NCI-H524 (cell line): ENCODE measurements at regions not wholly inside any gene's neighbourhood (a gene's known extent, or its start where the extent isn't known, plus 50 kb on each side); places are given as distances from the start of the nearest gene placed in this dataset.
"Not testable (repeated sequence)": the region's sequence is repeated elsewhere in the genome, so short reads cannot be mapped to it uniquely, and the experiment has no call there.

Experiments used
- DNase-seq, 2 experiments: peaks; one replicate each; lab custom pipeline; 2025; lab: John Stamatoyannopoulos, UW

DNA sequence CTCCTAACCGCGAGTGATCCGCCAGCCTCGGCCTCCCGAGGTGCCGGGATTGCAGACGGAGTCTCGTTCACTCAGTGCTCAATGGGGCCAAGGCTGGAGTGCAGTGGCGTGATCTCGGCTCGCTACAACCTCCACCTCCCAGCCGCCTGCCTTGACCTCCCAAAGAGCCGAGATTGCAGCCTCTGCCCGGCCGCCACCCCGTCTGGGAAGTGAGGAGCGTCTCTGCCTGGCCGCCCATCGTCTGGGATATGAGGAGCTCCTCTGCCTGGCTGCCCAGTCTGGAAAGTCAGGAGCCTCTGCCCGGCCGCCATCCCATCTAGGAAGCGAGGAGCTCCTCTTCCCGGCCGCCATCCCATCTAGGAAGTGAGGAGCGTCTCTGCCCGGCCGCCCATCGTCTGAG, 58.8 kb upstream of the ANKRD30BL start:
- DNase-seq = not testable (repeated sequence)

DNA sequence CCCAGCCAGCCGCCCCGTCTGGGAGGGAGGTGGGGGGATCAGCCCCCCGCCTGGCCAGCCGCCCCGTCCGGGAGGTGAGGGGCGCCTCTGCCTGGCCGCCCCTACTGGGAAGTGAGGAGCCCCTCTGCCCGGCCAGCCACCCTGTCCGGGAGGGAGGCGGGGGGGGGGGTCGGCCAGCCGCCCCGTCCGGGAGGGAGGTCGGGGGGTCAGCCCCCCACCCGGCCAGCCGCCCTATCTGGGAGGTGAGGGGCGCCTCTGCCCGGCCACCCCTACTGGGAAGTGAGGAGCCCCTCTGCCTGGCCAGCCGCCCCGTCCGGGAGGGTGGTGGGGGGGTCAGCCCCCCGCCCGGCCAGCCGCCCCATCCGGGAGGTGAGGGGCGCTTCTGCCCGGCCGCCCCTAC, 60.1 kb upstream of the ANKRD30BL start:
- not testable (repeated sequence) for DNase-seq

- DNase-seq = no peak
Observed at GRCh38 chr2:132252191-132252893, 90.6 kb upstream of the ANKRD30BL start.

GRCh38 chr2:132252894-132253264, 91.1 kb upstream of the ANKRD30BL start:
- DNase-seq = no peak

DNA sequence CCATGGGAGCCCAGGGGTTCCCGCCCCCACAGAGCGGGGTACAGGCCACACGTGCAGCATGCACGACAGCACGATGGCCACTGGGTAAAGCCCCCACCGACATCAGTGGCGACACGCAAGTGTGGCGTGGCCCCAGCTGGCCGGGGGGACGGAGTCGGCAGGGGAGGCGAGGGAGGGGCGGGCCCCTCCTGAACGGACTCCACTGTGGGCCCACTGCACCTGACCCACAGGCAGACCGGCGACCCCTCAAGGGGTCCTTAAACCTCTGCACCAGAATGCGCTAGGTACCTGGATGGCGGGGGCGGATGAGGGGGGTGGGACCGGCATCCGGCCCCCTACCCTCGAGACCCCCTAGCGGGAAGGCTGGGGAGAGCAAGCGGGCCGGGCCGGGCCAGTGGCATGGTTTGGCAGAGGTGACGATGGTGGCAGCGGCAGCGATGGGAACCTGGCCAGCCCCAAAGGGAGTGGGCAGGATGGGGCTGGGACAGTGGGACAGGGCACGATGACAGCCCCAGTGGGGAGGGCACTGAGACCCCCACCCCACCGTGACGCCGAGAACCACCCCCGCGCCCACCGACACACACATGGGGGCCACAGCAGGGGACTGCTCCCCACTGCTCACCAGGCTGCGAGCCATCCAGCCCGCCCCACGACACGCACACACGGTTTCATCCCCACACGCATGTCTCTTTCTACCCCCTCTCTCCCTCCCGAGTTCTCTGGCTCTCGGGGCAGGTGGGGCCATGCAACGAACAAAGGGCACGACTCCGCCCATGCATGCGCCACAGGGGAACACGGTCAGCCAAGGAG, 91.9 kb upstream of the ANKRD30BL start:
- DNase-seq = no peak

- DNase-seq = not testable (repeated sequence)
Observed at GRCh38 chr2:132254306-132254919, 92.7 kb upstream of the ANKRD30BL start.

DNA sequence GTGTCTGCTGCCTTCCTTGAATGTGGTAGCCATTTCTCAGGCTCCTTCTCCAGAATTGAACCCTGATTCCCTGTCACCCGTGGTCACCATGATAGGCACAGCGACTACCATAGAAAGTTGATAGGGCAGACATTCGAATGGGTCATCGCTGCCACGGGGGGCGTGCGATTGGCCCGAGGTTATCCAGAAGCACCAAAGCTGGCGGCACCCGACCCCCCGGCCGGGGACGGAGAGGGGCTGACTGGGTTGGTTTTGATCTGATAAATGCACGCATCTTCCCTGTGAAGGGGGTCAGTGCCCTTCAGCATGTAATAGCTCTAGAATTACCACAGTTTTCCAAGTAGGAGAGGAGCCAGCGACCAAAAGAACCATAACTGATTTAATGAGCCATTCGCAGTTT, 94.0 kb upstream of the ANKRD30BL start:
- DNase-seq = no peak

DNA sequence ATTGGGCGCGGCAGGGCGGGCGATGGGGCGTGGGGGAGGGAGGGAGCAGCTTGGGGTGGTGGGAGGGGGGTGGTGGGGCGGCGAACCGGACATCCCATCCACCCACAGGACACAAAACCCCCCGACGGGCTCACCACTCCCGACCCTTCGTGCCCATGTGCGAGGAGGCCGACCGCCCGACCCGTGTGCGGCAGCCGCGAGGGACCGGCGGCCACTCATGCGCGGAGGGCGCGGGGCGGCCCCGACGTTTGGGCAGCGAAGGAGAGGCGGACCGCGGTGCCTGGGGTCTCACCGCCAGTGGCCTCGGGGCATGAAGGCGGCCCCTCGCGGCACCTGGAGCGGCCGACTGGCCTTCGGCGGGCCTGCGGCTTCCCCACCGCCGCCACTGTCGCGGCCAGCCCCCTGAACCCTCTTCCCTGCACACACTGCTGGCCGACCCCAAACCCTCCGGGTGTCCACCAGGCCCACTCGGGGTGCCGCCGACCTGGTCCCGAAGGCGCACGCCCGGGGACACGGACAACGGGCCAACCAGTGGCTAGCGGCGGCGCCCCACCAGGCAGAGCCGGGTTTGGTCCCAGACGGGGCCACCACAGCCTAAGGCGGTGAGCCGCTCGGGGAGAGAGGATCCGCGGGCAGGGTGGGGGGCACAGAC, 94.6 kb upstream of the ANKRD30BL start:
- DNase-seq = no peak

- DNase-seq = not testable (repeated sequence)
Observed at GRCh38 chr2:132256903-132257300, 95.2 kb upstream of the ANKRD30BL start.

- DNase-seq = not testable (repeated sequence)
Observed at GRCh38 chr2:132257301-132258171, 95.8 kb upstream of the ANKRD30BL start.

DNA sequence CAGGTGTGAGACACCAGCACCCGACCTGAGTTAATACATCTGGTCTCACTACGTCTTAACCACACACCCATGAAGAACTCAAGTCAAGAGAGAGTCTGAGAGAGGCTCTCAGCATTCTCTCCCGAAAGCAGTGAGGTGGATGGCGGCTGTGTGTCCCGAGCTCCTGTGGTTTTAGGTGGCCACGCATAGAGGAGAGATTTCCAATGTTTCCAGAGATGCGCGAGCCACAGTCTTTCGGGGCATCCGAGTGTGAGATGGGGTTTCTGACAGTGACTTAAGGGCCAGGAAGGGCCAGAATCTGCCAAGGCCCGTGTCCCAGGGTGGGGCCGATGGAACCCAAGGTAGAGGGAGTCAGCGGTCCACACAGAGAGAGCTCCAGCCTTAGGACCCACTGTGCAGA, 97.5 kb upstream of the ANKRD30BL start:
- DNase-seq = not testable (repeated sequence)

DNA sequence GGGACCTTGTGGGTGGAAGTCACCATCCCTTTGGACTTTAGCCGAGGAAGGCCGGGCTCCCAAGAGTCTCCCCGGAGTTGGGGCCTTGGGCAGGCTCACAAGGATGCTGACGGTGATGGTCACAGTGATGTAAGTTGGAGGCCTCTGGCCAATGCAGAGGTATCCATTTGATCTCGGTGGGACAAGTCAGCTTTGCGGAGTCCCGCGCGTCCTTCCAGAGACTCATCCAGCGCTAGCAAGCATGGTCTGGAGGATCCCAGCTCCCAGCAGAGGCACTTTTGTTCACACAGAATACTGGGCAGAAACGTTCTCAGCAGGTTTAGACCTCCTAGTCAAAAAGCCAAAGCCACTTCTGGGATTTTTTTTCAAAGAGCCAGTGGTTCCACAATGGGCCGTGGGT, 103.8 kb upstream of the ANKRD30BL start:
- not testable (repeated sequence) for DNase-seq

DNA sequence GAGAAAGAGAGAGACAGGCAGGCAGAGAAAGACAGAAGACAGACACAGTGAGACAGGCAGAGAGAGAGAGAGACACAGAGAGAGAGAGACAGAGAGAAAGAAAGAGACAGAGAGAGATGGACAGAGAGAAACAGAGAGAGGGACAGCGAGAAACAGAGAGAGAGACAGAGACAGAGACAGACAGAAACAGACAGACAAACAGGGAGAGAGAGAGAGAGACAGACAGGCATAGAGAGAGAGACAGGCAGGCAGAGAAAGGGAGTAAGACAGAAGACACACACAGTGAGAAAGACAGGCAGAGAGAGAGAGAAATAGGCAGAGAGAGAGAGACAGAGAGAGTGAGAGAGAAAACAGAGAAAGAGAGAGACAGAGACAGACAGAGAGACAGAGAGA, 105.3 kb upstream of the ANKRD30BL start:
- DNase-seq = no peak

DNA sequence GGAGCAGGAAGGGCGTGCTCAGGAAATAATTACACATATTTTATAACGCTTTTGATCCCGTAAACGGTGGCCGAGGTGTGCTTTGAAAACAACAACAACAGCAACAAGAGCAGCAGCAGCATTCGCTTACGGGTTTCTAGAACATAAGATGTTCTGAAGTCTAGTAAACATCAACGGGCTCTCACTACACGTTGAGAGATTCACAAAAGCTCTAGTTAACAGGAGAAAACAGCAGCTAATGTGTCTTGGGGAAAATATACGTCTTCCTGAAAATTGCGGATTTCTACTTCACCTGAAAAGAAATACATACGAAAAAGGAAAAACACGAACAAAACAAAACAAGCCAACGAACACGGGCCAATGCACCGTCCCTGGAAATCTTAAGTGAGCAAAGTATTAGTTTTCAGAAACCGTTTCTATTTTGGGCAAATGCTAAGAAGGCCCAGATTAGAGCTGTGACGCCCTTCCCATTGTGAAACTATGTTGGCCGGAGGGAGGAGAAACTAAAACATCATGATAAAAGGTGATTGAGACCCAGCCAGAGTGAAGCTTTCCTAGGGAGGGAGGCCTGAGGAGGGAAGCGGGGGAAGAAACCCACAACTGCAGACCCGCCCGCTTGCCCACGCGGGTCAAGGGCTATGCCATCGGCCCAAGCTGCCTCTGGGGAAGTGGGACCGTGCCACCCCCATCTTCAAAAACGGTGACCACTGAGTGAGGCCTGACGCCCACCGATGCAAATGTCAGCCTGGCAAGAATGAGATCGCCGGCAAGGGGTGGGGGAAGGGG, 105.9 kb upstream of the ANKRD30BL start:
- not testable (repeated sequence) for DNase-seq

DNA sequence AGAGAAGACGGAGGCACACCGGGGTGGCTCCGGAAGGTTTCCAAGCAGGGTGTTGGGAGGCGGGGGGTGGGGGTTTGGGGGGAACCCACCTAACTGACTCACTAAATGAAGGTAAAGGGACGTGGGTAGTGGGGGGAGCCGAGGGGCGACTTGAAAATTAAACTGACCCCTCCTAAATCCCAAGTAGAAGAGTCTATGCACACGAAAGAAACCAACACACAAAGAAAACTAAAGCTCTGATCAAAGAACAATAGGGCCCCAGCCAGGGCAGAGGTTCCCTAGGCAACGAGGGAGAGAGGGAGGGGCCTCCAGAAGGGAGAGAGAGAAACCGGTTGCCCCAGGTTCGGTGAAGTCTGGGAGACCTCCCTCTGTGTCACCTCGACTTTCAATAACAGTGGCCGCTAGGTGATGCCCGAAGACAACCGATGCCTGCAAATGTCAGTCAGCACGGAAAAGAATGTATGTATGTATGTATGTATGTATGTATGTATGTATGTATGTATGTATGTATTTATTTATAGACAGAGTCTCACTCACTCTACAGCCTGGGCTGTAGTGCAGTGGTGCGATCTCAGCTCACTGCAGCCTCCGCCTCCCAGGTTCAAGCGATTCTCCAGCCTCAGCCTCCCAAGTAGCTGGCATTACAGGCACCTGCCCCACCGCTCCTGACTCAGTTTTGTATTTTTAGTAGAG, 106.7 kb upstream of the ANKRD30BL start:
- DNase-seq = not testable (repeated sequence)

- DNase-seq = no peak
Observed at GRCh38 chr2:132268977-132269523, 107.3 kb upstream of the ANKRD30BL start.

DNA sequence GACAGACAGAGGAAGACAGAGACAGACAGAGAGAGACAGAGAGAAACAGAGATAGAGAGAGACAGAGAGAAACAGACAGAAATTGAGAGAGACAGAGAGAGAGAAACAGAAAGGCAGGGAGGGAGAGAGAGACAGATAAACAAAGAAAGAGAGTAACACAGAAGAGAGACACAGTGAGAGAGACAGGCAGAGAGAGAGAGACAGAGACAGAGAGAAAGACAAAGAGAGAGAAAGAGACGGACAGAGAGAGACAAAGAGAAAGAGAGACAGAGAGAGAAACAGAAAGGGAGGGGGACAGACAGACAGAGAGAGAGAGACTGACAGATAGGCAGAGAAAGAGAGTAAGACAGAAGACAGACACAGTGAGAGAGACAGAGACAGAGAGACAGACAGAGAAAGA, 108.5 kb upstream of the ANKRD30BL start:
- no peak for DNase-seq

- no peak for DNase-seq
Observed at GRCh38 chr2:132270981-132271546, 109.3 kb upstream of the ANKRD30BL start.

DNA sequence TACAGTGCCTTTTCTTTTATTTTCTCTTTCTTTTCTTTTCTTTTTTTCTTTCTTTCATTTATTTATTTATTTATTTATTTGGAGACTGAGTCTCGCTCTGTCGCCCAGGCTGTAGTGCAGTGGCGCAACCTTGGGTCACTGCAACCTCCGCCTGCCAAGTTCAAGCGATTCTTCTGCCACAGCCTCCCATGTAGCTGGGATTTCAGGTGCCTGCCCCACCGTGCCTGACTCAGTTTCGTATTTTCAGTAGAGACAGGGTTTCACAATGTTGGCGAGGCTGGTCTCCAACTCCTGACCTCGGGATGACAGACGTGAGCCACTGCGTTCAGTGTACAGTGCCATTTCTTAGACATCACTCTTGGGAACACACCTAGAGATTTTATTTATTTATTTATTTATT, 110.0 kb upstream of the ANKRD30BL start:
- not testable (repeated sequence) for DNase-seq
